CD4-positive, alpha-beta T cell (primary cell): ENCODE measurements at regions not wholly inside any gene's neighbourhood (a gene's known extent, or its start where the extent isn't known, plus 50 kb on each side); places are given as distances from the start of the nearest gene placed in this dataset.

Source experiments
- ATAC-seq: fragments of 200-7000 bp; cut with Tn5 transposase; one replicate; pipeline ENCODE4 v1.10.0; 2022; ENCODE audit warnings: mild to moderate bottlenecking; ENCODE audit not compliant: poor library complexity
- CTCF ChIA-PET: fragments of 350-600 bp; sonication (Branson Sonifier 250); formaldehyde crosslinking; loops from one replicate; lab custom pipeline; 2021; ENCODE audit warnings: antibody characterized with exemption, inconsistent platforms; lab: Charles Lee
- POLR2A ChIA-PET: fragments of 350-600 bp; sonication (Branson Sonifier 250); formaldehyde crosslinking; loops from one replicate; lab custom pipeline; 2021; ENCODE audit warnings: antibody characterized with exemption, inconsistent platforms; lab: Charles Lee
- DNase-seq, 14 experiments: peaks; one replicate each; pipeline ENCODE4 v3.0.0-alpha.2; 2013 to 2020; ENCODE audit warnings: mixed read lengths in 2 of 14
- H3K27ac ChIP-seq, 2 donors: one replicate each; pipeline versions ENCODE4 v1.5.1 to v1.7.0; 2013; ENCODE audit warnings: low read length in 2 of 2, low read depth in 1 of 2, mild to moderate bottlenecking in 1 of 2
- H3K27me3 ChIP-seq, 2 experiments: 1 replicate in 1 of 2; 2 replicates in 1 of 2; pipeline versions ENCODE4 v1.6.1 to v1.7.0; 2013; ENCODE audit warnings: low read length in 2 of 2, control low read depth in 1 of 2, mild to moderate bottlenecking in 1 of 2, moderate library complexity in 1 of 2; ENCODE audit not compliant: insufficient read depth in 2 of 2, control insufficient read depth in 1 of 2
- H3K36me3 ChIP-seq: one replicate; pipeline ENCODE4 v1.6.1; 2013; ENCODE audit warnings: low read length, control low read depth; ENCODE audit not compliant: insufficient read depth
- H3K4me1 ChIP-seq: one replicate; pipeline ENCODE4 v1.6.1; 2013; ENCODE audit warnings: low read length, control low read depth; ENCODE audit not compliant: insufficient read depth
- H3K4me3 ChIP-seq: one replicate; pipeline ENCODE4 v1.5.1; 2013; ENCODE audit warnings: mild to moderate bottlenecking, low read length, moderate library complexity
- H3K9me3 ChIP-seq, 2 experiments: 1 replicate in 1 of 2; 2 replicates in 1 of 2; pipeline versions ENCODE4 v1.6.1 to v1.7.0; 2013; ENCODE audit warnings: low read length in 2 of 2, mild to moderate bottlenecking in 2 of 2, control low read depth in 1 of 2, moderate library complexity in 1 of 2; ENCODE audit not compliant: control insufficient read depth in 1 of 2, insufficient read depth in 1 of 2
- H3K27ac Mint-ChIP-seq: one replicate; pipeline ENCODE4 v1.8.0; 2020; ENCODE audit warnings: mixed read lengths
- H3K27me3 Mint-ChIP-seq: one replicate; pipeline ENCODE4 v1.8.0; 2021; ENCODE audit warnings: mixed read lengths
- H3K36me3 Mint-ChIP-seq: one replicate; pipeline ENCODE4 v1.8.0; 2021; ENCODE audit warnings: low read depth, mixed read lengths
- H3K4me1 Mint-ChIP-seq: one replicate; pipeline ENCODE4 v1.8.0; 2021; ENCODE audit warnings: low read depth, mixed read lengths
- H3K4me3 Mint-ChIP-seq: one replicate; pipeline ENCODE4 v1.8.0; 2020; ENCODE audit warnings: mild to moderate bottlenecking, mixed read lengths
- H3K9me3 Mint-ChIP-seq: one replicate; pipeline ENCODE4 v1.8.0; 2020; ENCODE audit warnings: mixed read lengths
- CTCF ChIP-seq: fragments of 200-600 bp; IDR thresholded peaks from one replicate; pipeline ENCODE4 v1.8.0; 2022; ENCODE audit warnings: antibody characterized with exemption, mild to moderate bottlenecking
- intact Hi-C, 2 experiments: fragments of 100-400 bp; cut with DNase I in 1 of 2; cut with micrococcal nuclease in 1 of 2; formaldehyde crosslinking; loops; one replicate each; pipeline versions ENCODE4 v1.15.1 to v1.9.0; 2023 to 2025; cut with DNase I, micrococcal nuclease

DNA sequence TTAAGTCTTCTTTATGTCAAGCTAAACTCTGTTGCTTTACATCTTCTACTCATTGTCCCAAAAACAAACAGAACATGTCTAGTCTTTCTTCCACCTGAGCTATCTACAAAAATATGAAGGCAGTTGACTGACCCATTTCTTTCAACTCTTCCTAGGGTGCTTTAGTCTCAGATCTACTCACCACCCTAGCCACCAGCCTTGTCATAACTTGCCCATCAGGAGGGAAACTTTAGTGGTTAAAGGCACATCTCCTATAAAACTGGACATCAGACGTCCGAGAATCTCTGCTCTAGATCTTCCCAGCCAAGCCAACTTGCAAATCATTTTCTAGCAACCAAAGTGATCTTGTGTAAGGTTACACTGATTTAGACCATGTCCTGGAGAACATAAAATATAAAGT, 205.0 kb downstream of the ACTL7B start:
- H3K4me1 Mint-ChIP-seq = no peaks in the 10 kb centered on the region
- no peak for DNase-seq

GRCh38 chr9:108645520-108645919, 210.3 kb downstream of the ACTL7B start:
- TF ChIP-seq CTCF = no peak
- H3K27ac Mint-ChIP-seq = no peak overlapping the region
- no peaks in the 10 kb centered on the region for H3K4me1 ChIP-seq
- DNase-seq (no peak), ATAC-seq (no peak)
- H3K9me3 Mint-ChIP-seq = no peaks in the 10 kb centered on the region
- H3K27ac ChIP-seq = no peak overlapping the region
- H3K4me3 ChIP-seq = no peak overlapping the region
- CTCF ChIA-PET = no interaction called here
- no peak overlapping the region for H3K4me3 Mint-ChIP-seq
- H3K4me1 Mint-ChIP-seq = no peaks in the 10 kb centered on the region
- intact Hi-C loops = loop anchor here in 1 of 2 experiments (10.0 kb wide), 1 partner anchor 61 kb away; no protein-coding TSS in a partner anchor
- POLR2A ChIA-PET = no interaction called here
- H3K27me3 Mint-ChIP-seq = peaks cover 4% of the 10 kb centered on the region
- no peaks in the 10 kb centered on the region for H3K36me3 Mint-ChIP-seq
- no peaks in the 10 kb centered on the region for H3K36me3 ChIP-seq
- H3K9me3 ChIP-seq = peaks cover 0 to 3% of the 10 kb centered on the region in 2 experiments
- no peaks in the 10 kb centered on the region for H3K27me3 ChIP-seq

More for the DNA sequence above, 205.0 kb downstream of the ACTL7B start:
- no peaks in the 10 kb centered on the region for H3K4me1 ChIP-seq
- CTCF ChIA-PET = no interaction called here
- no peak for ATAC-seq
- Mint-ChIP-seq H3K9me3 (no peaks in the 10 kb centered on the region), H3K27me3 (no peaks in the 10 kb centered on the region), H3K27ac (no peak overlapping the region), H3K4me3 (no peak overlapping the region), H3K36me3 (no peaks in the 10 kb centered on the region)
- H3K27me3 ChIP-seq = no peaks in the 10 kb centered on the region
- POLR2A ChIA-PET = no interaction called here
- no peaks in the 10 kb centered on the region for H3K9me3 ChIP-seq
- no peak for TF ChIP-seq CTCF
- no peak overlapping the region for H3K27ac ChIP-seq
- intact Hi-C loops = no loop called here
- H3K36me3 ChIP-seq = no peaks in the 10 kb centered on the region
- no peak overlapping the region for H3K4me3 ChIP-seq

- Histone ChIP-seq H3K4me3 (no peak overlapping the region), H3K9me3 (peaks cover 0 to 3% of the 10 kb centered on the region in 2 experiments), H3K4me1 (no peaks in the 10 kb centered on the region), H3K27ac (no peak overlapping the region), H3K36me3 (no peaks in the 10 kb centered on the region), H3K27me3 (no peaks in the 10 kb centered on the region)
- intact Hi-C loops = loop anchor here in 1 of 2 experiments (10.0 kb wide), 1 partner anchor 59 kb away; no protein-coding TSS in a partner anchor
- ChIA-PET POLR2A (no interaction called here), CTCF (no interaction called here)
- DNase-seq = no peak
- H3K27ac Mint-ChIP-seq = no peak overlapping the region
- H3K4me3 Mint-ChIP-seq = no peak overlapping the region
- H3K9me3 Mint-ChIP-seq = no peaks in the 10 kb centered on the region
- no peaks in the 10 kb centered on the region for H3K4me1 Mint-ChIP-seq
- no peak for ATAC-seq
- TF ChIP-seq CTCF = no peak
- no peaks in the 10 kb centered on the region for H3K36me3 Mint-ChIP-seq
- peaks cover 4% of the 10 kb centered on the region for H3K27me3 Mint-ChIP-seq
Observed at GRCh38 chr9:108643731-108644510, 211.9 kb downstream of the ACTL7B start.
